SK-N-MC (cell line): ENCODE measurements at regions not wholly inside any gene's neighbourhood (a gene's known extent, or its start where the extent isn't known, plus 50 kb on each side); places are given as distances from the start of the nearest gene placed in this dataset.

Experiments used
- EZH2 ChIP-seq: fragments of 200-600 bp; sonication (generic); IDR thresholded peaks from one replicate; pipeline ENCODE4 v1.6.1; 2017; ENCODE audit warnings: antibody characterized with exemption
- POLR2AphosphoS5 ChIP-seq: IDR thresholded peaks from 2 replicates; pipeline ENCODE4 v1.6.1; 2012; ENCODE audit warnings: mild to moderate bottlenecking, low read depth, low read length, borderline replicate concordance

DNA sequence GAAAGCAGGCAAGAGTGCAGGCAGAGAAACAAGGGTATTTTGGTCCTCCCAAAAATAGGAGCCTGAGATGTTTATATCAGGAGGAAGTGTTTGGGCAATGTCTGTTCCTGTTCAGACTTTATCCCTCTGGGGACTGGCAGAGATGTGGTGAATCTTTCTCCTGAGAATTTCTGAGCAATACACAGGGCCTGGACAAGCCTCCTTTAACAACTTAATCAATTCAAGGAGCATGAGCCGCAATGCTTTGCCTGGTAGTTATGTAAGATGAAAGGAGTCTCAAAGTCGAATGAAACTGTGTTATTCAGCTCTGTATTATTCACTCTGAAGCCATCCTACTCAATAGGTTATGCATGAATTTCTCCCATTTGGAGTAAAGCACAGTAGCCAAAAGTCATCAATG, 365.6 kb downstream of the MAN2A1 start:
- TF ChIP-seq EZH2: no peak
- no peak for TF ChIP-seq POLR2AphosphoS5
